Thyroid gland (tissue), 4 donors: ENCODE measurements at regions not wholly inside any gene's neighbourhood (a gene's known extent, or its start where the extent isn't known, plus 50 kb on each side); places are given as distances from the start of the nearest gene placed in this dataset.

Source experiments
- CTCF ChIP-seq, 6 experiments: fragments of 200-600 bp in 3 of 6; fragments of 450-650 bp in 3 of 6; sonication (generic) in 3 of 6; IDR thresholded peaks; one replicate each; pipeline ENCODE4 v1.5.1; 2016 to 2019; ENCODE audit warnings: antibody characterized with exemption in 6 of 6, mild to moderate bottlenecking in 2 of 6, inconsistent platforms in 1 of 6, moderate library complexity in 1 of 6
- POLR2A ChIP-seq, 2 donors: fragments of 450-650 bp; IDR thresholded peaks; one replicate each; pipeline ENCODE4 v1.6.1; 2017; ENCODE audit warnings: antibody characterized with exemption in 2 of 2, mild to moderate bottlenecking in 2 of 2, moderate library complexity in 1 of 2

DNA sequence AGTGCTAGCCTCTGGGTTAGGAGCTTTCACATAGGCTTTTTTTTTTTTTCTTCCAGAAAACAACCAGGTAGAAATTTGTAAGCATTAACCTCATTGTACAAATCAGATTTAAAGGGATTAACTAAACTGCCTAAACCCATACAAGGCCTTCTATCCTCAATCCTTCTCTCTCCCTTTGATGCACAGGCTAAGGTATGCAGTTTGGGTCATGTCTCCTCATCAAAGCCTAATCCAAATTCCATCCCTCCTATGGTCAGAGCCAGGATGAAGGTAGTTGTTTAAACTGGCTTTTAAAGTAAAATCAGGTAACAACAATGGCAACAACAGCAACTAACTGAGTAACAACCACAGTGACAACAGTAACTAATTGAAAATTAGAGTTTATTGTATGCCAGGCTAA is 115.6 kb upstream of the SOX2 start:
- TF ChIP-seq CTCF (IDR thresholded peaks at IDR 0.05) (no peak), POLR2A (IDR thresholded peaks at IDR 0.05) (no peak)
